ENCODE measurements at regions not wholly inside any gene's neighbourhood (a gene's known extent, or its start where the extent isn't known, plus 50 kb on each side); places are given as distances from the start of the nearest gene placed in this dataset.

GRCh38 chr5:148769941-148770340 lies 56.5 kb upstream of the ADRB2 start:
- Mint-ChIP-seq H3K4me3 (no peak overlapping the region), H3K27me3 (peaks cover 9% of the 10 kb centered on the region), H3K9me3 (no peaks in the 10 kb centered on the region), H3K36me3 (no peaks in the 10 kb centered on the region), H3K4me1 (ENCODE audit: unreplicated experiment) (no peaks in the 10 kb centered on the region), H3K27ac (no peak overlapping the region)
- no peak for DNase-seq (ENCODE audit: extremely low spot score, unreplicated experiment)
- no peak for TF ChIP-seq CTCF (conservative IDR thresholded peaks at IDR 0.05)

GRCh38 chr5:148774313-148774712 lies 52.1 kb upstream of the ADRB2 start:
- H3K27me3 Mint-ChIP-seq, result peaks cover 9% of the 10 kb centered on the region
- no peak overlapping the region for H3K27ac Mint-ChIP-seq
- no peaks in the 10 kb centered on the region for H3K9me3 Mint-ChIP-seq
- H3K4me1 Mint-ChIP-seq (ENCODE audit: unreplicated experiment), result no peaks in the 10 kb centered on the region
- no peak overlapping the region for H3K4me3 Mint-ChIP-seq
- no peaks in the 10 kb centered on the region for H3K36me3 Mint-ChIP-seq
- TF ChIP-seq CTCF (conservative IDR thresholded peaks at IDR 0.05), result no peak
- no peak for DNase-seq (ENCODE audit: extremely low spot score, unreplicated experiment)

- H3K27me3 Mint-ChIP-seq, result peaks cover 9% of the 10 kb centered on the region
- no peak overlapping the region for H3K27ac Mint-ChIP-seq
- TF ChIP-seq CTCF (conservative IDR thresholded peaks at IDR 0.05), result no peak
- no peaks in the 10 kb centered on the region for H3K4me1 Mint-ChIP-seq (ENCODE audit: unreplicated experiment)
- no peaks in the 10 kb centered on the region for H3K9me3 Mint-ChIP-seq
- no peak overlapping the region for H3K4me3 Mint-ChIP-seq
- no peak for DNase-seq (ENCODE audit: extremely low spot score, unreplicated experiment)
- H3K36me3 Mint-ChIP-seq, result no peaks in the 10 kb centered on the region
These were observed 50.1 kb upstream of the ADRB2 start for GRCh38 chr5:148776261-148776660.
